ENCODE measurements at regions not wholly inside any gene's neighbourhood (a gene's known extent, or its start where the extent isn't known, plus 50 kb on each side); places are given as distances from the start of the nearest gene placed in this dataset.

- Histone ChIP-seq H4K91ac (ENCODE audit: low read depth, low read length, poor library complexity) (no peak overlapping the region), H3K4me2 (ENCODE audit: insufficient read depth, low read length, poor library complexity, severe bottlenecking) (no peak overlapping the region), H3K27ac (replicated peaks; ENCODE audit: low read length) (no peak overlapping the region), H2AFZ (ENCODE audit: low read length) (no peak overlapping the region), H3K79me1 (ENCODE audit: low read depth, low read length) (no peaks in the 10 kb centered on the region), H3K4ac (ENCODE audit: low read length) (no peak overlapping the region), H2BK12ac (ENCODE audit: low read length) (no peak overlapping the region), H3K23ac (ENCODE audit: low read depth, low read length, poor library complexity) (no peak overlapping the region), H3K4me1 (ENCODE audit: control insufficient read depth in 2 of 2, insufficient read depth in 1 of 2, low read depth in 1 of 2, low read length in 2 of 2) (no peaks in the 10 kb centered on the region), H3K27me3 (ENCODE audit: control insufficient read depth in 3 of 3, insufficient read depth in 3 of 3, low read depth in 1 of 3, low read length in 3 of 3) (no peaks in the 10 kb centered on the region), H3K14ac (ENCODE audit: low read length) (no peak overlapping the region), H3K9me3 (replicated peaks in 1 of 2; ENCODE audit: control insufficient read depth in 2 of 2, insufficient read depth in 1 of 2, low read depth in 1 of 2, low read length in 2 of 2) (no peaks in the 10 kb centered on the region), H2AK5ac (ENCODE audit: low read depth, low read length) (no peak overlapping the region), H3K4me3 (ENCODE audit: low read length in 2 of 2) (no peak overlapping the region), H3K18ac (ENCODE audit: low read length) (no peak overlapping the region), H4K8ac (ENCODE audit: low read depth, low read length) (no peak overlapping the region), H2BK15ac (ENCODE audit: low read length) (no peak overlapping the region), H2BK120ac (ENCODE audit: low read depth, low read length) (no peak overlapping the region), H3K9ac (ENCODE audit: low read depth, low read length, poor library complexity) (no peak overlapping the region), H2BK5ac (ENCODE audit: low read length) (no peak overlapping the region), H3K36me3 (replicated peaks in 1 of 2; ENCODE audit: control insufficient read depth in 2 of 2, insufficient read depth in 2 of 2, low read length in 2 of 2) (no peaks in the 10 kb centered on the region)
- no peak for DNase-seq (ENCODE audit: low spot score)
- no CpG with 5 or more reads among the region's 3 CpGs for WGBS, 2 donors (ENCODE audit: extremely low coverage in 2 of 2, insufficient read length in 2 of 2, insufficient replicate concordance in 1 of 2)
Measured at GRCh38 chr18:40673150-40673549, 1281.9 kb upstream of the PIK3C3 start.

DNA sequence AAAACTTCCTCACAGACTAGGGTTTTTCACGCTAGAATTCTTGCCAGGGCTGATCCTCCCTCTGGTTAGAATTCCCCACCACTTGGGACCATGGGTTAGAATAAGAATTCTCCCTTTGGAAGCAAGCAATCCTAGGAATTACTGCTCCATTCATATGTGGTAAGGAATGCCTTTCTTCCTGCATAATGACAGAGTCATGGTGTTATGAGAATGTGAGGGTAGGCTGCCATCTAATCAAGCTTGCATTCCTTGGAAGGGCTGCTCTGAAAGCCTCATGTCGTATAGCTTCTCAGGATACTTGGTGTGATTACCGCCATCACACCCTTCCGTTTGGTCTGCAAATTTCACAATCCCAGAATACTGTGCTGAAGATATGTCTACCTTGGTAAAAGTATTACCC lies 1282.4 kb upstream of the PIK3C3 start:
- Histone ChIP-seq H3K14ac (ENCODE audit: low read length) (no peak overlapping the region), H3K18ac (ENCODE audit: low read length) (no peak overlapping the region), H3K79me1 (ENCODE audit: low read depth, low read length) (no peaks in the 10 kb centered on the region), H4K8ac (ENCODE audit: low read depth, low read length) (no peak overlapping the region), H3K4ac (ENCODE audit: low read length) (no peak overlapping the region), H3K4me1 (ENCODE audit: control insufficient read depth in 2 of 2, insufficient read depth in 1 of 2, low read depth in 1 of 2, low read length in 2 of 2) (no peaks in the 10 kb centered on the region), H2BK5ac (ENCODE audit: low read length) (no peak overlapping the region), H4K91ac (ENCODE audit: low read depth, low read length, poor library complexity) (no peak overlapping the region), H2AFZ (ENCODE audit: low read length) (no peak overlapping the region), H3K27ac (replicated peaks; ENCODE audit: low read length) (no peak overlapping the region), H3K4me3 (ENCODE audit: low read length in 2 of 2) (no peak overlapping the region), H2BK12ac (ENCODE audit: low read length) (no peak overlapping the region), H3K9me3 (replicated peaks in 1 of 2; ENCODE audit: control insufficient read depth in 2 of 2, insufficient read depth in 1 of 2, low read depth in 1 of 2, low read length in 2 of 2) (no peaks in the 10 kb centered on the region), H3K9ac (ENCODE audit: low read depth, low read length, poor library complexity) (no peak overlapping the region), H2BK120ac (ENCODE audit: low read depth, low read length) (no peak overlapping the region), H2BK15ac (ENCODE audit: low read length) (no peak overlapping the region), H3K4me2 (ENCODE audit: insufficient read depth, low read length, poor library complexity, severe bottlenecking) (no peak overlapping the region), H2AK5ac (ENCODE audit: low read depth, low read length) (no peak overlapping the region), H3K36me3 (replicated peaks in 1 of 2; ENCODE audit: control insufficient read depth in 2 of 2, insufficient read depth in 2 of 2, low read length in 2 of 2) (no peaks in the 10 kb centered on the region), H3K27me3 (ENCODE audit: control insufficient read depth in 3 of 3, insufficient read depth in 3 of 3, low read depth in 1 of 3, low read length in 3 of 3) (no peaks in the 10 kb centered on the region), H3K23ac (ENCODE audit: low read depth, low read length, poor library complexity) (no peak overlapping the region)
- WGBS, 2 donors (ENCODE audit: extremely low coverage in 2 of 2, insufficient read length in 2 of 2, insufficient replicate concordance in 1 of 2) = no CpG with 5 or more reads among the region's 4 CpGs
- DNase-seq (ENCODE audit: low spot score) = peak; percentile 8

GRCh38 chr18:40670668-40671375 lies 1284.2 kb upstream of the PIK3C3 start:
- H3K4ac ChIP-seq (ENCODE audit: low read length) = no peak overlapping the region
- H3K27ac ChIP-seq (replicated peaks; ENCODE audit: low read length) = no peak overlapping the region
- no peak overlapping the region for H2AFZ ChIP-seq (ENCODE audit: low read length)
- no CpG with 5 or more reads among the region's 8 CpGs for WGBS, 2 donors (ENCODE audit: extremely low coverage in 2 of 2, insufficient read length in 2 of 2, insufficient replicate concordance in 1 of 2)
- H3K36me3 ChIP-seq (replicated peaks in 1 of 2; ENCODE audit: control insufficient read depth in 2 of 2, insufficient read depth in 2 of 2, low read length in 2 of 2) = no peaks in the 10 kb centered on the region
- no peaks in the 10 kb centered on the region for H3K9me3 ChIP-seq (replicated peaks in 1 of 2; ENCODE audit: control insufficient read depth in 2 of 2, insufficient read depth in 1 of 2, low read depth in 1 of 2, low read length in 2 of 2)
- H2BK120ac ChIP-seq (ENCODE audit: low read depth, low read length) = no peak overlapping the region
- H4K91ac ChIP-seq (ENCODE audit: low read depth, low read length, poor library complexity) = no peak overlapping the region
- H4K8ac ChIP-seq (ENCODE audit: low read depth, low read length) = no peak overlapping the region
- H3K9ac ChIP-seq (ENCODE audit: low read depth, low read length, poor library complexity) = no peak overlapping the region
- no peak overlapping the region for H3K4me2 ChIP-seq (ENCODE audit: insufficient read depth, low read length, poor library complexity, severe bottlenecking)
- H2AK5ac ChIP-seq (ENCODE audit: low read depth, low read length) = no peak overlapping the region
- no peaks in the 10 kb centered on the region for H3K79me1 ChIP-seq (ENCODE audit: low read depth, low read length)
- H2BK5ac ChIP-seq (ENCODE audit: low read length) = no peak overlapping the region
- H3K14ac ChIP-seq (ENCODE audit: low read length) = no peak overlapping the region
- DNase-seq (ENCODE audit: low spot score) = no peak
- H3K4me3 ChIP-seq (ENCODE audit: low read length in 2 of 2) = no peak overlapping the region
- H2BK12ac ChIP-seq (ENCODE audit: low read length) = no peak overlapping the region
- H3K18ac ChIP-seq (ENCODE audit: low read length) = no peak overlapping the region
- no peaks in the 10 kb centered on the region for H3K27me3 ChIP-seq (ENCODE audit: control insufficient read depth in 3 of 3, insufficient read depth in 3 of 3, low read depth in 1 of 3, low read length in 3 of 3)
- no peak overlapping the region for H3K23ac ChIP-seq (ENCODE audit: low read depth, low read length, poor library complexity)
- no peaks in the 10 kb centered on the region for H3K4me1 ChIP-seq (ENCODE audit: control insufficient read depth in 2 of 2, insufficient read depth in 1 of 2, low read depth in 1 of 2, low read length in 2 of 2)
- no peak overlapping the region for H2BK15ac ChIP-seq (ENCODE audit: low read length)

- Histone ChIP-seq H3K4me1 (ENCODE audit: control insufficient read depth in 2 of 2, insufficient read depth in 1 of 2, low read depth in 1 of 2, low read length in 2 of 2) (no peaks in the 10 kb centered on the region), H4K91ac (ENCODE audit: low read depth, low read length, poor library complexity) (no peak overlapping the region), H2AK5ac (ENCODE audit: low read depth, low read length) (no peak overlapping the region), H3K9me3 (replicated peaks in 1 of 2; ENCODE audit: control insufficient read depth in 2 of 2, insufficient read depth in 1 of 2, low read depth in 1 of 2, low read length in 2 of 2) (no peaks in the 10 kb centered on the region), H3K18ac (ENCODE audit: low read length) (peak overlapping the region; percentile 78), H2BK15ac (ENCODE audit: low read length) (no peak overlapping the region), H3K27ac (replicated peaks; ENCODE audit: low read length) (no peak overlapping the region), H2BK120ac (ENCODE audit: low read depth, low read length) (no peak overlapping the region), H3K4ac (ENCODE audit: low read length) (no peak overlapping the region), H3K79me1 (ENCODE audit: low read depth, low read length) (no peaks in the 10 kb centered on the region), H3K27me3 (ENCODE audit: control insufficient read depth in 3 of 3, insufficient read depth in 3 of 3, low read depth in 1 of 3, low read length in 3 of 3) (no peaks in the 10 kb centered on the region), H4K8ac (ENCODE audit: low read depth, low read length) (no peak overlapping the region), H2BK5ac (ENCODE audit: low read length) (no peak overlapping the region), H3K36me3 (replicated peaks in 1 of 2; ENCODE audit: control insufficient read depth in 2 of 2, insufficient read depth in 2 of 2, low read length in 2 of 2) (no peaks in the 10 kb centered on the region), H3K4me2 (ENCODE audit: insufficient read depth, low read length, poor library complexity, severe bottlenecking) (no peak overlapping the region), H2BK12ac (ENCODE audit: low read length) (no peak overlapping the region), H3K4me3 (ENCODE audit: low read length in 2 of 2) (no peak overlapping the region), H2AFZ (ENCODE audit: low read length) (no peak overlapping the region), H3K9ac (ENCODE audit: low read depth, low read length, poor library complexity) (no peak overlapping the region), H3K14ac (ENCODE audit: low read length) (no peak overlapping the region), H3K23ac (ENCODE audit: low read depth, low read length, poor library complexity) (no peak overlapping the region)
- DNase-seq (ENCODE audit: low spot score) = no peak
- no CpG with 5 or more reads among the region's 16 CpGs for WGBS, 2 donors (ENCODE audit: extremely low coverage in 2 of 2, insufficient read length in 2 of 2, insufficient replicate concordance in 1 of 2)
Measured at GRCh38 chr18:40662898-40663437, 1292.1 kb upstream of the PIK3C3 start.

Data from neuronal stem cell (in vitro differentiated cells).